ENCODE measurements at regions not wholly inside any gene's neighbourhood (a gene's known extent, or its start where the extent isn't known, plus 50 kb on each side); places are given as distances from the start of the nearest gene placed in this dataset.
"Not testable (repeated sequence)": the region's sequence is repeated elsewhere in the genome, so short reads cannot be mapped to it uniquely, and the experiment has no call there.

GRCh38 chr14:89096946-89097345 lies 272.5 kb downstream of the TTC8 start:
- POLR2A ChIA-PET = no interaction called here
- no peak for DNase-seq (ENCODE audit: extremely low spot score)
- CTCF ChIA-PET = interaction anchor here (1.1 to 1.2 kb wide), 2 partner anchors 16 to 56 kb away, joined by 3 to 6 read pairs; no protein-coding TSS in a partner anchor
- TF ChIP-seq, protein P1, sequence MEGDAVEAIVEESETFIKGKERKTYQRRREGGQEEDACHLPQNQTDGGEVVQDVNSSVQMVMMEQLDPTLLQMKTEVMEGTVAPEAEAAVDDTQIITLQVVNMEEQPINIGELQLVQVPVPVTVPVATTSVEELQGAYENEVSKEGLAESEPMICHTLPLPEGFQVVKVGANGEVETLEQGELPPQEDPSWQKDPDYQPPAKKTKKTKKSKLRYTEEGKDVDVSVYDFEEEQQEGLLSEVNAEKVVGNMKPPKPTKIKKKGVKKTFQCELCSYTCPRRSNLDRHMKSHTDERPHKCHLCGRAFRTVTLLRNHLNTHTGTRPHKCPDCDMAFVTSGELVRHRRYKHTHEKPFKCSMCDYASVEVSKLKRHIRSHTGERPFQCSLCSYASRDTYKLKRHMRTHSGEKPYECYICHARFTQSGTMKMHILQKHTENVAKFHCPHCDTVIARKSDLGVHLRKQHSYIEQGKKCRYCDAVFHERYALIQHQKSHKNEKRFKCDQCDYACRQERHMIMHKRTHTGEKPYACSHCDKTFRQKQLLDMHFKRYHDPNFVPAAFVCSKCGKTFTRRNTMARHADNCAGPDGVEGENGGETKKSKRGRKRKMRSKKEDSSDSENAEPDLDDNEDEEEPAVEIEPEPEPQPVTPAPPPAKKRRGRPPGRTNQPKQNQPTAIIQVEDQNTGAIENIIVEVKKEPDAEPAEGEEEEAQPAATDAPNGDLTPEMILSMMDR (IDR thresholded peaks at IDR 0.05; ENCODE audit: control extremely low read depth, extremely low read depth, low read depth, missing control alignments) = no peak

DNA sequence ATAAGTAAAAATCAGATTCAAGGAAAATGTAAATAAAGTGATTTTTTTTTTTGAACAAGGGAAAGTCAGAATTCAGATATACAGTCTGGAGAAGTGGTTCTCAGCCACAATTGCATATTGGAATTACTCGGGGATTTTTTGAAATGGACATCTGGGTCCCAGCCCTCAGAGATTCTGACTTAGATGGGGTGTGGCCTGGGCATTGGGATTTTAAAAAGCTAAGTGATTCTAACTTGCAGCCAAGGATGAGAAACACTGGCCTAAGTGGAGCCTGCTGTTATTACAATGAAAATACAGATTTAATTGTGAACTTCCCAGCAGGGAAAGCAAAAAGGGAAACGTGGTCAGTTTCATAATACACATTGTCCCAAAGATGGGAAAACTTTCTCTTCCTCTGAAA lies 273.8 kb downstream of the TTC8 start:
- CTCF ChIA-PET = no interaction called here
- POLR2A ChIA-PET = no interaction called here
- DNase-seq (ENCODE audit: extremely low spot score) = no peak
- TF ChIP-seq, protein P1 (IDR thresholded peaks at IDR 0.05; ENCODE audit: control extremely low read depth, extremely low read depth, low read depth, missing control alignments) = no peak

DNA sequence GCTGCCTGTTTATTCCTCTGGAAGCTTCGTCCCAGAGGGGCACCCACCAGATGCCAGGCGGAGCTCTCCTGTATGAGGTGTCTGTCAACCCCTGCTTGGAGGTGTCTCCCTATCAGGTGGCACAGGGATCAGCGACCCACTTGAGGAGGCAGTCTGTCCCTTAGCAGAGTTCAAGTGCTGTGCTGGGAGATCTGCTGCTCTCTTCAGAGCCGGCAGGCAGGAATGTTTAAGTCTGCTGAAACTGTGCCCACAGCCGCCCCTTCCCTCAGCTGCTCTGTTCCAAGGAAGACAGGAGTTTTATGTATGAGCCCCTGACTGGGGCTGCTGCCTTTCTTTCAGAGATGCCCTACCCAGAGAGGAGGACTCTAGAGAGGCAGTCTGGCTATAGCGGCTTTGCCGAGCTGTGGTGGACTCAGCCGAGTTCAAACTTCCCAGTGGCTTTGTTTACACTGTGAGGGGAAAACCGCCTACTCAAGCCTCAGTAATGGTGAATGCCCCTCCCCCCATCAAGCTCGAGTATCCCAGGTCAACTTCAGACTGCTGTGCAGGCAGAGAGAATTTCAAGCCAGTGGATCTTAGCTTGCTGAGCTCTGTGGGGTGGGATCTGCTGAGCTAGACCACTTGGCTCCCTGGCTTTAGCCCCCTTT lies 279.8 kb downstream of the TTC8 start:
- DNase-seq (ENCODE audit: extremely low spot score); POLR2A ChIA-PET: not testable (repeated sequence)
- CTCF ChIA-PET = interaction anchor here (0.9 kb wide), 1 partner anchor 10 kb away, joined by 4 read pairs; no protein-coding TSS in a partner anchor

- DNase-seq (ENCODE audit: extremely low spot score); POLR2A ChIA-PET: not testable (repeated sequence)
- CTCF ChIA-PET = interaction anchor here (0.9 kb wide), 1 partner anchor 10 kb away, joined by 4 read pairs; no protein-coding TSS in a partner anchor
These were observed 280.4 kb downstream of the TTC8 start for GRCh38 chr14:89104861-89105260.
